ENCODE measurements at regions not wholly inside any gene's neighbourhood (a gene's known extent, or its start where the extent isn't known, plus 50 kb on each side); places are given as distances from the start of the nearest gene placed in this dataset.

- no peak for TF ChIP-seq CTCF (IDR thresholded peaks at IDR 0.05; ENCODE audit: insufficient read depth, low read length, missing control alignments)
- no peak overlapping the region for H3K4me3 ChIP-seq (ENCODE audit: low read depth, low read length)
- no peak for DNase-seq (ENCODE audit: low read depth, low spot score)
- ChIA-PET CTCF (interaction anchor here (1.0 to 1.5 kb wide), 2 partner anchors 21 to 26 kb away, joined by 3 to 5 read pairs; no protein-coding TSS in a partner anchor), POLR2A (no interaction called here)
Measured at GRCh38 chr9:113711251-113711650, 164.9 kb upstream of the ZNF618 start.

GRCh38 chr9:113712053-113712452 is 164.1 kb upstream of the ZNF618 start:
- ChIA-PET CTCF (interaction anchor here (1.5 kb wide), 1 partner anchor 25 kb away, joined by 5 read pairs; no protein-coding TSS in a partner anchor), POLR2A (no interaction called here)
- TF ChIP-seq CTCF (IDR thresholded peaks at IDR 0.05; ENCODE audit: insufficient read depth, low read length, missing control alignments): no peak
- DNase-seq (ENCODE audit: low read depth, low spot score): no peak
- no peak overlapping the region for H3K4me3 ChIP-seq (ENCODE audit: low read depth, low read length)

GRCh38 chr9:113715086-113715485 is 161.0 kb upstream of the ZNF618 start:
- TF ChIP-seq CTCF (IDR thresholded peaks at IDR 0.05; ENCODE audit: insufficient read depth, low read length, missing control alignments): no peak
- DNase-seq (ENCODE audit: low read depth, low spot score): peak; percentile 17
- no peak overlapping the region for H3K4me3 ChIP-seq (ENCODE audit: low read depth, low read length)
- CTCF ChIA-PET: no interaction called here
- POLR2A ChIA-PET: no interaction called here

- POLR2A ChIA-PET: no interaction called here
- no peak for TF ChIP-seq CTCF (IDR thresholded peaks at IDR 0.05; ENCODE audit: insufficient read depth, low read length, missing control alignments)
- CTCF ChIA-PET: interaction anchor here (1.0 kb wide), 1 partner anchor 27 kb away, joined by 3 read pairs; no protein-coding TSS in a partner anchor
- no peak overlapping the region for H3K4me3 ChIP-seq (ENCODE audit: low read depth, low read length)
- no peak for DNase-seq (ENCODE audit: low read depth, low spot score)
Measured at GRCh38 chr9:113719919-113720318, 156.2 kb upstream of the ZNF618 start.

GRCh38 chr9:113720495-113720894 is 155.6 kb upstream of the ZNF618 start:
- TF ChIP-seq CTCF (IDR thresholded peaks at IDR 0.05; ENCODE audit: insufficient read depth, low read length, missing control alignments): no peak
- DNase-seq (ENCODE audit: low read depth, low spot score): no peak
- no peak overlapping the region for H3K4me3 ChIP-seq (ENCODE audit: low read depth, low read length)
- ChIA-PET CTCF (interaction anchor here (1.0 to 2.1 kb wide), 2 partner anchors 17 to 27 kb away, joined by 3 to 7 read pairs; no protein-coding TSS in a partner anchor), POLR2A (no interaction called here)

- no peak for DNase-seq (ENCODE audit: low read depth, low spot score)
- ChIA-PET CTCF (interaction anchor here (0.7 to 2.1 kb wide), 3 partner anchors 10 to 39 kb away, joined by 3 to 7 read pairs (median 3); no protein-coding TSS in a partner anchor), POLR2A (no interaction called here)
- TF ChIP-seq CTCF (IDR thresholded peaks at IDR 0.05; ENCODE audit: insufficient read depth, low read length, missing control alignments): no peak
- no peak overlapping the region for H3K4me3 ChIP-seq (ENCODE audit: low read depth, low read length)
Measured at GRCh38 chr9:113721856-113722255, 154.3 kb upstream of the ZNF618 start.

Measured in AG04449 (cell line).